HepG2 (cell line): ENCODE measurements at regions not wholly inside any gene's neighbourhood (a gene's known extent, or its start where the extent isn't known, plus 50 kb on each side); places are given as distances from the start of the nearest gene placed in this dataset.

ENCODE experiments used
- ATAC-seq: fragments of 200-7000 bp; cut with Tn5 transposase; 3 replicates; pipeline ENCODE4 v1.9.1; 2020; ENCODE audit warnings: mild to moderate bottlenecking, moderate library complexity
- BruUV-seq: library from RNA; stranded (reverse); fragments of 400-500 nt; replicated peaks from 2 replicates; lab custom pipeline; 2021; lab: Mats Ljungman, UMichigan
- CTCF ChIA-PET: fragments of 300-600 bp; formaldehyde crosslinking; extraction: SDS; loops from one replicate; lab custom pipeline; 2021; ENCODE audit warnings: low total read pairs, inconsistent platforms, low intra/inter-chr PET ratio; lab: Yijun Ruan, JAX
- POLR2A ChIA-PET: fragments of 350-600 bp; sonication (Branson Sonifier 250); formaldehyde crosslinking; loops from one replicate; lab custom pipeline; 2020; ENCODE audit warnings: antibody characterized with exemption, inconsistent platforms; lab: Yijun Ruan, JAX
- DNase-seq: peaks from one replicate; pipeline ENCODE4 v3.0.0-alpha.2; 2015; ENCODE audit warnings: low spot score
- FAIRE-seq: peaks from 3 replicates; lab custom pipeline; 2011; peaks lifted over from hg19 to GRCh38; lab: Jason Lieb, UNC
- H2AFZ ChIP-seq: one replicate; pipeline ENCODE4 v1.6.1; 2011; ENCODE audit warnings: low read length, inconsistent platforms
- H3K27ac ChIP-seq: fragments of 300-600 bp; 3 replicates; pipeline ENCODE4 v1.8.0; 2011; ENCODE audit warnings: mixed run types, mild to moderate bottlenecking, mixed read lengths, low read length, inconsistent platforms; ENCODE audit not compliant: insufficient read depth; ENCODE audit errors: extremely low read length
- H3K27me3 ChIP-seq, 2 experiments: fragments of 200-600 bp in 1 of 2; 2 replicates in 1 of 2; 3 replicates in 1 of 2; pipeline versions ENCODE4 v1.6.0 to v1.8.0; 2011; ENCODE audit warnings: low read length in 2 of 2, mild to moderate bottlenecking in 2 of 2, moderate library complexity in 2 of 2, inconsistent platforms in 1 of 2; ENCODE audit not compliant: insufficient read depth in 2 of 2, control insufficient read depth in 1 of 2
- H3K36me3 ChIP-seq, 2 experiments: fragments of 200-600 bp in 1 of 2; replicated peaks in 1 of 2; 2 replicates in 1 of 2; 3 replicates in 1 of 2; pipeline versions ENCODE4 v1.5.1 to v1.8.0; 2011; ENCODE audit warnings: low read length in 2 of 2, inconsistent platforms in 1 of 2; ENCODE audit not compliant: insufficient read depth in 2 of 2, control insufficient read depth in 1 of 2
- H3K4me1 ChIP-seq: 2 replicates; pipeline ENCODE4 v1.5.1; 2012; ENCODE audit warnings: low read length, inconsistent platforms; ENCODE audit not compliant: insufficient read depth
- H3K4me2 ChIP-seq: 2 replicates; pipeline ENCODE4 v1.6.0; 2011; ENCODE audit warnings: low read depth, low read length, inconsistent platforms
- H3K4me3 ChIP-seq, 3 experiments: fragments of 200-600 bp in 1 of 3; sonication (generic), shearing (Covaris generic) in 1 of 3; replicated peaks in 1 of 3; 2 replicates each; pipeline ENCODE4 v1.5.1; 2011 to 2016; ENCODE audit warnings: low read length in 3 of 3, inconsistent platforms in 2 of 3, low read depth in 2 of 3, mild to moderate bottlenecking in 2 of 3, control low read depth in 1 of 3, mixed read lengths in 1 of 3; ENCODE audit not compliant: insufficient read depth in 1 of 3
- H3K79me2 ChIP-seq: one replicate; pipeline ENCODE4 v1.6.1; 2011; ENCODE audit warnings: low read length, inconsistent platforms; ENCODE audit not compliant: insufficient read depth
- H3K9ac ChIP-seq: 2 replicates; pipeline ENCODE4 v1.6.0; 2011; ENCODE audit warnings: mild to moderate bottlenecking, low read depth, low read length, inconsistent platforms; ENCODE audit not compliant: insufficient read depth
- H3K9me3 ChIP-seq: 2 replicates; pipeline ENCODE4 v1.5.1; 2012; ENCODE audit warnings: mild to moderate bottlenecking, low read length
- H4K20me1 ChIP-seq: 2 replicates; pipeline ENCODE4 v1.6.0; 2011; ENCODE audit warnings: inconsistent platforms, mild to moderate bottlenecking, low read length, moderate library complexity; ENCODE audit not compliant: insufficient read depth
- ARID2 ChIP-seq: sonication (generic); formaldehyde crosslinking; IDR thresholded peaks from 2 replicates; pipeline ENCODE4 v1.8.1; 2022; ENCODE audit warnings: mild to moderate bottlenecking, missing genetic modification reagents, borderline replicate concordance
- ATRX ChIP-seq: sonication (generic); formaldehyde crosslinking; IDR thresholded peaks from 2 replicates; pipeline ENCODE4 v1.4.0; 2020; ENCODE audit warnings: missing genetic modification reagents, borderline replicate concordance
- CEBPB ChIP-seq: IDR thresholded peaks from 2 replicates; pipeline ENCODE4 v1.6.1; 2011; ENCODE audit warnings: low read depth, low read length, improper control_type of control experiment, borderline replicate concordance
- GATAD1 ChIP-seq: IDR thresholded peaks from 2 replicates; pipeline ENCODE4 v1.6.1; 2016; ENCODE audit warnings: missing genetic modification reagents, missing compliant biosample characterization
- HOXD1 ChIP-seq: sonication (generic); formaldehyde crosslinking; IDR thresholded peaks from 2 replicates; pipeline ENCODE4 v1.5.0; 2020; ENCODE audit warnings: missing genetic modification reagents
- KIAA2018 ChIP-seq: sonication (generic); formaldehyde crosslinking; IDR thresholded peaks from 2 replicates; pipeline ENCODE4 v1.5.0; 2020; ENCODE audit warnings: mild to moderate bottlenecking, missing genetic modification reagents, borderline replicate concordance
- RELA ChIP-seq: sonication (generic); formaldehyde crosslinking; IDR thresholded peaks from 2 replicates; pipeline ENCODE4 v1.4.0; 2020; ENCODE audit warnings: missing genetic modification reagents
- SIX4 ChIP-seq: sonication (generic); formaldehyde crosslinking; IDR thresholded peaks from 2 replicates; pipeline ENCODE4 v1.4.0; 2020; ENCODE audit warnings: missing genetic modification reagents
- SP4 ChIP-seq: sonication (generic); formaldehyde crosslinking; IDR thresholded peaks from 2 replicates; pipeline ENCODE4 v1.8.1; 2023; ENCODE audit warnings: mild to moderate bottlenecking, missing genetic modification reagents
- TOPORS ChIP-seq: sonication (generic); formaldehyde crosslinking; IDR thresholded peaks from 2 replicates; pipeline ENCODE4 v1.8.0; 2023; ENCODE audit warnings: mild to moderate bottlenecking, missing genetic modification reagents
- XBP1 ChIP-seq: sonication (generic); formaldehyde crosslinking; IDR thresholded peaks from 2 replicates; pipeline ENCODE4 v1.5.0; 2020; ENCODE audit warnings: missing genetic modification reagents
- ZNF136 ChIP-seq: sonication (generic); formaldehyde crosslinking; IDR thresholded peaks from 2 replicates; pipeline ENCODE4 v1.8.1; 2022; ENCODE audit warnings: low read depth, mild to moderate bottlenecking, moderate library complexity, missing genetic modification reagents
- ZNF274 ChIP-seq: sonication (generic); formaldehyde crosslinking; IDR thresholded peaks from 2 replicates; pipeline ENCODE4 v1.5.1; 2020; ENCODE audit warnings: mild to moderate bottlenecking, missing genetic modification reagents
- ZNF331 ChIP-seq: sonication (generic); formaldehyde crosslinking; IDR thresholded peaks from 2 replicates; pipeline ENCODE4 v1.4.0; 2020; ENCODE audit warnings: missing genetic modification reagents
- ZNF513 ChIP-seq: sonication (generic); formaldehyde crosslinking; conservative IDR thresholded peaks from 2 replicates; pipeline ENCODE4 v1.5.0; 2020; ENCODE audit warnings: missing genetic modification reagents
- ZNF546 ChIP-seq: sonication (generic); formaldehyde crosslinking; conservative IDR thresholded peaks from 2 replicates; pipeline ENCODE4 v1.8.1; 2023; ENCODE audit warnings: mild to moderate bottlenecking, missing genetic modification reagents
- ZNF580 ChIP-seq: IDR thresholded peaks from 2 replicates; pipeline ENCODE4 v1.6.1; 2016; ENCODE audit warnings: low read depth, borderline replicate concordance
- ZZZ3 ChIP-seq: sonication (generic); formaldehyde crosslinking; IDR thresholded peaks from 2 replicates; pipeline ENCODE4 v1.4.0; 2020; ENCODE audit warnings: missing genetic modification reagents, mild to moderate bottlenecking, borderline replicate concordance
- WGBS: methylation state at CpG from one replicate; pipeline ENCODE4 v1.1.6; 2017; ENCODE audit warnings: low lambda C conversion rate; 5-methylcytosine and 5-hydroxymethylcytosine counted together
- in situ Hi-C: cut with HindIII; loops from 2 replicates; pipeline ENCODE4 v1.10.0; 2017; ENCODE audit warnings: low pct_unique_long_range_greater_than_20kb; ENCODE audit not compliant: extremely low pct_ligation_motif_present
- intact Hi-C: fragments of 100-400 bp; cut with micrococcal nuclease; formaldehyde crosslinking; loops from one replicate; pipeline ENCODE4 v1.10.0; 2022; ENCODE audit not compliant: unreplicated experiment

DNA sequence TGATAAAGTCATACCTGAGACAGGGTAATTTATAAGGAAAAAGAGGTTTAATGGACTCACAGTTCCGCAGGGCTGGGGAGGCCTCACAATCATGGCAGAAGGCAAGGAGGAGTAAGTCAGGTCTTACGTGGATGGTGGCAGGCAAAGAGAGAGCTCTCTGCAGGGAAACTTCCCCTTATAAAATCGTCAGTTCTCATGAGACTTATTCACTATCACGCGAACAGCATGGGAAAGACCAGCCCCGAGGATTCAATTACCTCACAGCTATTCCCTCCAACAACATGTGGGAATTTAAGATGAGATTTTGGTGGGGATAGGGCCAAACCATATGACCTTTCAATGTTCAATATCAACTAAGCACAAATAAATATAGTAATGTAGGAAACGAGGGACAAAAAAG lies 559.4 kb upstream of the KCND2 start:
- intact Hi-C loops (no loop called here), in situ Hi-C loops (no loop called here)
- ATAC-seq (no peak), DNase-seq (no peak), FAIRE-seq (no peak)
- Histone ChIP-seq H3K36me3 (no peaks in the 10 kb centered on the region), H4K20me1 (no peaks in the 10 kb centered on the region), H3K4me1 (no peaks in the 10 kb centered on the region), H3K27ac (no peak overlapping the region), H3K79me2 (no peaks in the 10 kb centered on the region), H3K4me3 (no peak overlapping the region), H3K27me3 (no peaks in the 10 kb centered on the region), H2AFZ (no peak overlapping the region), H3K9ac (no peak overlapping the region), H3K9me3 (no peaks in the 10 kb centered on the region), H3K4me2 (no peak overlapping the region)
- no TSS peak for BruUV-seq
- ChIA-PET CTCF (no interaction called here), POLR2A (no interaction called here)
- 40% methylated on average over 7 of the region's 7 CpGs for WGBS
- TF ChIP-seq ZNF513 (CRISPR knock-in tag) (no peak), ATRX (no peak), ZNF136 (CRISPR knock-in tag) (no peak), CEBPB (no peak), GATAD1 (CRISPR knock-in tag) (no peak), XBP1 (CRISPR knock-in tag) (no peak), HOXD1 (CRISPR knock-in tag) (no peak), ARID2 (CRISPR knock-in tag) (no peak), ZNF274 (CRISPR knock-in tag) (no peak), ZNF331 (no peak), SP4 (CRISPR knock-in tag) (no peak), SIX4 (no peak), ZNF580 (no peak), RELA (CRISPR knock-in tag) (no peak), TOPORS (CRISPR knock-in tag) (no peak), KIAA2018 (no peak), ZNF546 (CRISPR knock-in tag) (no peak), ZZZ3 (CRISPR knock-in tag) (no peak)
